Adrenal gland (tissue), 9 donors: ENCODE measurements at regions not wholly inside any gene's neighbourhood (a gene's known extent, or its start where the extent isn't known, plus 50 kb on each side); places are given as distances from the start of the nearest gene placed in this dataset.
"Not testable (repeated sequence)": the region's sequence is repeated elsewhere in the genome, so short reads cannot be mapped to it uniquely, and the experiment has no call there.

Experiments
- DNase-seq, 7 donors: peaks; one replicate each; pipeline ENCODE4 v3.0.0-alpha.2; 2019 to 2020
- H3K27ac ChIP-seq, 5 donors: fragments of 200-600 bp; sonication (generic) in 4 of 5; 1 replicate in 3 of 5; 2 replicates in 2 of 5; pipeline versions ENCODE4 v1.5.1 to v1.8.0; 2016 to 2020; ENCODE audit warnings: mild to moderate bottlenecking in 1 of 5
- H3K27me3 ChIP-seq: fragments of 200-600 bp; 2 replicates; pipeline ENCODE4 v1.8.0; 2021
- H3K36me3 ChIP-seq, 2 donors: fragments of 200-600 bp; replicated peaks in 1 of 2; 1 replicate in 1 of 2; 2 replicates in 1 of 2; pipeline versions ENCODE4 v1.5.1 to v1.8.0; 2018 to 2022
- H3K4me1 ChIP-seq, 2 donors: fragments of 200-600 bp; replicated peaks in 1 of 2; 1 replicate in 1 of 2; 2 replicates in 1 of 2; pipeline versions ENCODE4 v1.5.1 to v1.8.0; 2018 to 2021
- H3K4me3 ChIP-seq, 4 donors: fragments of 200-600 bp; sonication (generic) in 3 of 4; one replicate each; pipeline ENCODE4 v1.5.1; 2016 to 2018
- H3K9me3 ChIP-seq, 3 donors: fragments of 200-600 bp; sonication (generic) in 1 of 3; replicated peaks in 1 of 3; 1 replicate in 2 of 3; 2 replicates in 1 of 3; pipeline versions ENCODE4 v1.5.1 to v1.8.0; 2016 to 2021
- POLR2A ChIP-seq, 2 donors: fragments of 450-650 bp; IDR thresholded peaks; one replicate each; pipeline ENCODE4 v1.6.1; 2017; ENCODE audit warnings: antibody characterized with exemption in 2 of 2, mild to moderate bottlenecking in 2 of 2, moderate library complexity in 1 of 2
- WGBS, 4 donors: extraction: QIAGEN DNeasy Blood & Tissue Kit in 2 of 4; methylation state at CpG; one replicate each; pipeline versions ENCODE4 v1.1.5 to v1.1.7; 2013 to 2017; 5-methylcytosine and 5-hydroxymethylcytosine counted together
- intact Hi-C, 2 donors: fragments of 100-400 bp; cut with DNase I; formaldehyde crosslinking; loops; one replicate each; pipeline versions ENCODE4 v1.14.1 to v1.15.0; 2022 to 2023
- TF ChIP-seq, protein P1 (sequence below), 6 experiments: fragments of 450-650 bp in 4 of 6; fragments of 200-600 bp in 2 of 6; sonication (generic) in 1 of 6; IDR thresholded peaks; 1 replicate in 5 of 6; 2 replicates in 1 of 6; pipeline versions ENCODE4 v1.5.1 to v1.8.0; 2016 to 2021; ENCODE audit warnings: antibody characterized with exemption in 6 of 6, mild to moderate bottlenecking in 2 of 6, moderate library complexity in 1 of 6
- donor health status: healthy with polysubstance abuse.
- donor health status: Bipolar disorder and iron deficiency.
- donor health status: DM: yes; HTN: yes; CAD: no.
- donor health status: DM: no; HTN: no; CAD: no.
- donor health status: DM: no; HTN: no; CAD: no.

DNA sequence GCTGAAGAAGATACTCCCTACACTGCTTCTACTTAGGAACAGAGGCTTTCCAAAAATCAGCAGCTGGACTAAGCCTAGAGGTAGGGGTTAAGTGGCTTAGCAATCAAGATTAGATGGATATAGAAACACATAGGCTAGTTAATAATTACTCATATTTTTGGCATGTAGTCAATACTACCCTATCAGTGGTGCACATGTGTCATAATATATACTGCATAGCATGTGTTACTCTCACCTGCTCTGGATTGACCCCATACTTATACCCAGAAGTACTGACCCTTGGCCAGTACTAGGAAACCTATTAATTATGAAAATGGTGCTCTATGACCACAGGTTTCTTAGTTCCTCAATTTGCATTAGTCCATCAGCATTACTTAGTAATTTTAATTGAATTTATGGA, 528.4 kb upstream of the LMO3 start:
- no peaks in the 10 kb centered on the region for H3K27me3 ChIP-seq
- no peaks in the 10 kb centered on the region for H3K4me1 ChIP-seq
- intact Hi-C loops: no loop called here
- H3K9me3 ChIP-seq: no peaks in the 10 kb centered on the region
- no peak overlapping the region for H3K27ac ChIP-seq
- DNase-seq: no peak
- TF ChIP-seq, protein P1, sequence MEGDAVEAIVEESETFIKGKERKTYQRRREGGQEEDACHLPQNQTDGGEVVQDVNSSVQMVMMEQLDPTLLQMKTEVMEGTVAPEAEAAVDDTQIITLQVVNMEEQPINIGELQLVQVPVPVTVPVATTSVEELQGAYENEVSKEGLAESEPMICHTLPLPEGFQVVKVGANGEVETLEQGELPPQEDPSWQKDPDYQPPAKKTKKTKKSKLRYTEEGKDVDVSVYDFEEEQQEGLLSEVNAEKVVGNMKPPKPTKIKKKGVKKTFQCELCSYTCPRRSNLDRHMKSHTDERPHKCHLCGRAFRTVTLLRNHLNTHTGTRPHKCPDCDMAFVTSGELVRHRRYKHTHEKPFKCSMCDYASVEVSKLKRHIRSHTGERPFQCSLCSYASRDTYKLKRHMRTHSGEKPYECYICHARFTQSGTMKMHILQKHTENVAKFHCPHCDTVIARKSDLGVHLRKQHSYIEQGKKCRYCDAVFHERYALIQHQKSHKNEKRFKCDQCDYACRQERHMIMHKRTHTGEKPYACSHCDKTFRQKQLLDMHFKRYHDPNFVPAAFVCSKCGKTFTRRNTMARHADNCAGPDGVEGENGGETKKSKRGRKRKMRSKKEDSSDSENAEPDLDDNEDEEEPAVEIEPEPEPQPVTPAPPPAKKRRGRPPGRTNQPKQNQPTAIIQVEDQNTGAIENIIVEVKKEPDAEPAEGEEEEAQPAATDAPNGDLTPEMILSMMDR (IDR thresholded peaks at IDR 0.05): no peak
- no peak for TF ChIP-seq POLR2A (IDR thresholded peaks at IDR 0.05)
- H3K4me3 ChIP-seq: no peak overlapping the region
- no peaks in the 10 kb centered on the region for H3K36me3 ChIP-seq

DNA sequence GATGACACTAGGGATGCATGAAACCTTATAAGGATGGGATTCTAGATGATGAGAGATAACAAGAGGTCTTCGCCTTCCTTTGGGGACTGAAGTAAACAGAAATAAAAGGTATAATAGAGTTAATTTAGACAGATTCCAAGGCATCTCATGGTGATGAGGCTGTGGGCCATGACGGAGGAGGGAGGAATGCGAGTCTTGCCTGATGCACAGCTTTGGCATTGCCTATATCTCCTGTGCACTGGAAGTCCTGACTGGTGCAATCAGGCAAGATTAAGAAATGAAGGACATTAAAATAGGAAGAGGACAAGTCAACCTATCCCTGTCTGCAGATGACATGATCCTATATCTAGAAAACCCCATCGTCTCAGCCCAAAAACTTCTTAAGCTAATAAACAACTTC, 526.4 kb upstream of the LMO3 start:
- Histone ChIP-seq H3K36me3 (no peaks in the 10 kb centered on the region), H3K9me3 (no peaks in the 10 kb centered on the region), H3K4me1 (no peaks in the 10 kb centered on the region), H3K27ac (no peak overlapping the region), H3K27me3 (no peaks in the 10 kb centered on the region), H3K4me3 (no peak overlapping the region)
- DNase-seq: no peak
- intact Hi-C loops: no loop called here
- TF ChIP-seq POLR2A (IDR thresholded peaks at IDR 0.05): no peak
- TF ChIP-seq, protein P1 (IDR thresholded peaks at IDR 0.05): no peak
- WGBS, 4 donors: 73 to 83% (median 79%) methylated on average over 4 of the region's 4 CpGs

- H3K27ac ChIP-seq, H3K4me3 ChIP-seq, DNase-seq, H3K27me3 ChIP-seq, H3K36me3 ChIP-seq, H3K4me1 ChIP-seq, H3K9me3 ChIP-seq, intact Hi-C loops: not testable (repeated sequence)
- WGBS, 4 donors: 75 to 100% (median 80%) methylated on average over 1 to 3 of the region's 3 CpGs
Observed at GRCh38 chr12:17116538-17116937, 510.6 kb upstream of the LMO3 start.

DNA sequence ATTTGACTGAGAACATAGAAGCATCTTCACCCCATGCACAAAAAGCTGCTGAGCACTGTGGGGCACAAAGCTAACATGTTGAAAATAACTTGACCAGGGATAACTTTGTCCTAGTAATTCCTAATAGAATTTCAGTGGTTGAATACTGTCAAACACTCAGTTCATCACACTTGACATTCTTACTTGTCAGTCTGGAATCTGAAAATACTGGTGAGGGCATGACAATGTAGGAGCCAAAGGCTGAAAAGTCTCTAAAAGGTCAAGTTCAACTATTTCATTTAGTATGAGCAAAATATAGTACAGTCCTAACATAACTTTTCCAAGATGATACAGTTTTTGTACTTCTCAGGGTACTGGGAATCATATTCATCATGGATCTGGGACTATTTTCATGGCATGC, 504.4 kb upstream of the LMO3 start:
- Histone ChIP-seq H3K36me3 (no peaks in the 10 kb centered on the region), H3K9me3 (no peaks in the 10 kb centered on the region), H3K27me3 (no peaks in the 10 kb centered on the region), H3K4me3 (no peak overlapping the region), H3K4me1 (no peaks in the 10 kb centered on the region), H3K27ac (no peak overlapping the region)
- intact Hi-C loops: no loop called here
- no peak for DNase-seq
- TF ChIP-seq, protein P1 (IDR thresholded peaks at IDR 0.05): no peak
- TF ChIP-seq POLR2A (IDR thresholded peaks at IDR 0.05): no peak

- 50 to 78% (median 73%) methylated on average over 3 of the region's 3 CpGs for WGBS, 4 donors
- no peaks in the 10 kb centered on the region for H3K36me3 ChIP-seq
- H3K27ac ChIP-seq: no peak overlapping the region
- no peaks in the 10 kb centered on the region for H3K4me1 ChIP-seq
- intact Hi-C loops: no loop called here
- no peaks in the 10 kb centered on the region for H3K9me3 ChIP-seq
- TF ChIP-seq, protein P1 (IDR thresholded peaks at IDR 0.05): no peak
- TF ChIP-seq POLR2A (IDR thresholded peaks at IDR 0.05): no peak
- no peaks in the 10 kb centered on the region for H3K27me3 ChIP-seq
- H3K4me3 ChIP-seq: no peak overlapping the region
- DNase-seq: no peak
Observed at GRCh38 chr12:17108877-17109541, 503.0 kb upstream of the LMO3 start.
